ENCODE measurements at regions not wholly inside any gene's neighbourhood (a gene's known extent, or its start where the extent isn't known, plus 50 kb on each side); places are given as distances from the start of the nearest gene placed in this dataset.
"Not testable (repeated sequence)": the region's sequence is repeated elsewhere in the genome, so short reads cannot be mapped to it uniquely, and the experiment has no call there.

DNA sequence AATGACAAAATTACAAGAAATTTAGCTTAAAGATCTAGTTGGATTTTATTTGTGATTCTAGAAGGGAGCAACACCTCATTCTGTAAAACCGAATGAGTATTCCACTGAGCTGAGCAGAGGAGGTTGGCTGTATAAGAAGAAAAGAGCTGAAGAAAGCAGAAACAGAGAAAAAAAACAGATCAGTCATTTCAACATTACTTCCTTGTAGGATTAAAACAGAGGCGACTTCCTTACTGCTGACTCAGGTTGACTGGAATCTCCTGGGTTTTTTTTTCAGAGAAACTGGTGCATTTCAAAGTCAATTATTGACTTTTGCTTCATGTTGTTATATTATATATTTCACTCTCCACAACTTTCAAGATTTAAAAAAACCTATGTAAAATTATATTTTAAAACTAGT, 368.1 kb upstream of the UBE2E2 start:
- H3K4me3 ChIP-seq (ENCODE audit: low read depth, low read length), result no peak overlapping the region
- TF ChIP-seq, protein P1, sequence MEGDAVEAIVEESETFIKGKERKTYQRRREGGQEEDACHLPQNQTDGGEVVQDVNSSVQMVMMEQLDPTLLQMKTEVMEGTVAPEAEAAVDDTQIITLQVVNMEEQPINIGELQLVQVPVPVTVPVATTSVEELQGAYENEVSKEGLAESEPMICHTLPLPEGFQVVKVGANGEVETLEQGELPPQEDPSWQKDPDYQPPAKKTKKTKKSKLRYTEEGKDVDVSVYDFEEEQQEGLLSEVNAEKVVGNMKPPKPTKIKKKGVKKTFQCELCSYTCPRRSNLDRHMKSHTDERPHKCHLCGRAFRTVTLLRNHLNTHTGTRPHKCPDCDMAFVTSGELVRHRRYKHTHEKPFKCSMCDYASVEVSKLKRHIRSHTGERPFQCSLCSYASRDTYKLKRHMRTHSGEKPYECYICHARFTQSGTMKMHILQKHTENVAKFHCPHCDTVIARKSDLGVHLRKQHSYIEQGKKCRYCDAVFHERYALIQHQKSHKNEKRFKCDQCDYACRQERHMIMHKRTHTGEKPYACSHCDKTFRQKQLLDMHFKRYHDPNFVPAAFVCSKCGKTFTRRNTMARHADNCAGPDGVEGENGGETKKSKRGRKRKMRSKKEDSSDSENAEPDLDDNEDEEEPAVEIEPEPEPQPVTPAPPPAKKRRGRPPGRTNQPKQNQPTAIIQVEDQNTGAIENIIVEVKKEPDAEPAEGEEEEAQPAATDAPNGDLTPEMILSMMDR (IDR thresholded peaks at IDR 0.05; ENCODE audit: control insufficient read depth, extremely low read depth, insufficient read depth), result no peak
- DNase-seq (ENCODE audit: low read depth), result no peak

DNA sequence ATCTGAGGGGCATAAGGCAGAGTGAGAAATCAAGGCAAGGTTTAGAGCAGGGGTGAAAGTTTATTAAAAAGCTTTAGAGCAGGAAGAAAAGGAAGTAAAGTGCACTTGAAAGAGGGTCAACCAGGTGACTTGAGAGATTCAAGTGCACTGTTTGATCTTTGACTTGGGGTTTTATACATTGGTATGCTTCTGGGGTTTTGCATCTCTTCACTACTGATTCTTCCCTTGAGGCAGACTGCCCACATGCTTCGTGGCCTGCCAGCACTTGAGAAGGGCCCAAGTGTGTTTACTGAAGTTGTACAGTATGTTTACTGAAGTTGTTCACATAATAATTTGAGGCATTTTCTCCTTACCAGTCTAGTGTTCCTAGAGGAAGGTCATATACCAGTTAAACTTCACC, 367.0 kb upstream of the UBE2E2 start:
- TF ChIP-seq, protein P1 (IDR thresholded peaks at IDR 0.05; ENCODE audit: control insufficient read depth, extremely low read depth, insufficient read depth), result no peak
- H3K4me3 ChIP-seq (ENCODE audit: low read depth, low read length), result no peak overlapping the region
- no peak for DNase-seq (ENCODE audit: low read depth)

DNA sequence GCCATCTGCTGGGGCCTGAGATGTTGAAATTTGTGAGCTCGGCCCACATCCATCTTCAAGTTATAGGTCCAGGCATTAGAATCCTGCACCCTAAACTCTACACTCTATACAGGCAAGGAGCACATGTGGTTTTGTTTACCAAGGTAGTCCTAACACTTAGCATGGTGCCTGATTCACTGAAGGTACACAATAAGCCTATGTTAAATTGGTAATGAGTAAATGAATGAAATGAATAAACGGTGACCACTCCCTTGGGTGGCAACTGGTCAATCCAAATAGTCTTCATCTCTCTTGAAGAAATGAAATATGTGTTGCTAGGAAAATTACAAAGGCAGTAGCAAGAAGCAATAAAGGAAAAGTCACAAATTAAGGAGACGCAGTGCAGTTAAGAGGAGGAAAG, 359.3 kb upstream of the UBE2E2 start:
- no peak for DNase-seq (ENCODE audit: low read depth)
- TF ChIP-seq, protein P1 (IDR thresholded peaks at IDR 0.05; ENCODE audit: control insufficient read depth, extremely low read depth, insufficient read depth), result no peak
- no peak overlapping the region for H3K4me3 ChIP-seq (ENCODE audit: low read depth, low read length)

DNA sequence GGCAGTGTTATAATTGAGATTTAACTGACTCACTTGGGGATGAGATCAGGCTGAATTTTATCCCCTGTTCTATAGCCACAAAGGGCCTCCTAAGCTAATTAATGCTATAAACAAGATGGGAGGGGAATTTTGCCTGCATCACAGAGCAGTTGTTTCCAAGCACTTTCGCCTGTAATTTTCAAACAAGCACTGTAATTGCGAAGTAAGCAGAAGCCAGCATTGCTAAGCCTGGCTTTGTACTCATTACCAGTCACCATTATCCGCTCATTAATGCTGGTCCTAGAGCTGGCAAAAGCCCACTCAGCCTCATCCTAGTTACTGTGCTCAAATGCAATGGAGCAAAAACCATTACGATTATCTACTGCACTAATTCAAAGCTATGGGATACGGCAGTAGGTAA, 356.6 kb upstream of the UBE2E2 start:
- H3K4me3 ChIP-seq (ENCODE audit: low read depth, low read length), result no peak overlapping the region
- DNase-seq (ENCODE audit: low read depth), result no peak
- TF ChIP-seq, protein P1 (IDR thresholded peaks at IDR 0.05; ENCODE audit: control insufficient read depth, extremely low read depth, insufficient read depth), result no peak

DNA sequence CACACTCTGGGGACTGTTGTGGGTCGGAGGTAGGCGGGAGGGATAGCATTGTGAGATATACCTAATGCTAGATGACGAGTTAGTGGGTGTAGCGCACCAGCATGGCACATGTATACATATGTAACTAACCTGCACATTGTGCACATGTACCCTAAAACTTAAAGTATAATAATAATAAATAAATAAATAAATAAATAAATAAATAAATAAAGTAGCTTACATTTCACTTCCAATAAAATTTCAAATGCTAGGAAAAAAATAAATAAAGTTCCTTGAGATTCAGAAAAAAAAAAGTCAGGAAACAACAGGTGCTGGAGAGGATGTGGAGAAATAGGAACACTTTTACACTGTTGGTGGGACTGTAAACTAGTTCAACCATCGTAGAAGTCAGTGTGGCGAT, 353.5 kb upstream of the UBE2E2 start:
- H3K4me3 ChIP-seq (ENCODE audit: low read depth, low read length); DNase-seq (ENCODE audit: low read depth): not testable (repeated sequence)

DNA sequence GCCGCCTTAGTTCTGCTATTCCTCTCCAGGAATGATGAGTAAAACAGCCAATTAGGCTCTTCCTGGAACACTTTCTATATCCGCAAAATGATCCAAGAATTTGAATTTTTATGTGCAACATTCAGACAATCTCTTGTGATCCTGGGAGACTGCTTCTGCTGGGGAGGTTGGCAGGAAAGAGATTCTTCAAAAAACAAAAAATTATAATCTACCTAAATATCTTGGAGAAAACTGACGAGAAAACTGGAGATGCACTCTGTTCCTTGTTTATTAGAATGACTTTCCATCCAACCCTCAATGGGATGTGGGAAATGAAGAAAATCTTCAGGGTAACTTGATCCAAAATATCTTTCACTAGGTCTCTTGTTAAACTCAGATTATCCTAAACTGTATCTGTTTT, 346.3 kb upstream of the UBE2E2 start:
- DNase-seq (ENCODE audit: low read depth), result no peak
- H3K4me3 ChIP-seq (ENCODE audit: low read depth, low read length), result no peak overlapping the region
- TF ChIP-seq, protein P1 (IDR thresholded peaks at IDR 0.05; ENCODE audit: control insufficient read depth, extremely low read depth, insufficient read depth), result no peak

DNA sequence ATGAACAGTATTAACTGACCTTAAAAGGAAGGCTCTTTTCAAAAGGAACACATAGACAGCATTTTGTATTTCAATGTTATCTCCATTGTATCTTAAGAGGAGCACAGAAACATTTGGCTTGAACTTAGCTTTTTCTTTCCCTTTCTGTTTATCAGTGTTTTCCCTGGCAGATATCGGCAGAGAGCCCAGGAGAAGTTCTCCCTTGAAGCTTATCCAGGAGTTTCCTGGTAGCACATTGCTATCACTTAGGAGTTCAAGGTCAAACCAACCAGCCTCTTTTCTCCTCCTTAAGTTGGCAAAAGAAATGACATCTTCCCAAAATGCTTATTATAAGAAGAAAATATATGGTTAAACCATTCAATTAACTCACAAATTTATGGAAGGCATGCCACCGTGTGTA, 344.6 kb upstream of the UBE2E2 start:
- no peak for DNase-seq (ENCODE audit: low read depth)
- TF ChIP-seq, protein P1 (IDR thresholded peaks at IDR 0.05; ENCODE audit: control insufficient read depth, extremely low read depth, insufficient read depth), result no peak
- H3K4me3 ChIP-seq (ENCODE audit: low read depth, low read length), result no peak overlapping the region

DNA sequence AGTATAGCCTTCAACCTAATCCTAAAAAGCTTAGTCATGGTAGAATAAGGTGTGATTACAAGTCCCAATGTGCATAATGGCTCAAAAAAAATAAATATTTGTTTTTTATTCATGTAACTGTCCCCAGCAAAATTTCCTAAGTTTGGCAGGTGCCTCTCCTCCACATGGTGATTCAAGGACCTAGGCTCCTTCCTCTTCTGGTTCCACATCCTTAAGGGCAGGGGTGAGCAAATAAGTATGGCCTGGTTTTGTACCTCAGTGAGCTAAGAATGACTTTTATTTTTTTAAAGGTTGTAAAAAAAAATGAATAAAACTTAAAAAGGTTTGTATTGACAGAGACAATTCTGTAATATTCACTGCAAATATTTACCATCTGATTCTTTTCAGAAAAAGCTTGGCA, 343.5 kb upstream of the UBE2E2 start:
- no peak for DNase-seq (ENCODE audit: low read depth)
- TF ChIP-seq, protein P1 (IDR thresholded peaks at IDR 0.05; ENCODE audit: control insufficient read depth, extremely low read depth, insufficient read depth), result no peak
- H3K4me3 ChIP-seq (ENCODE audit: low read depth, low read length), result no peak overlapping the region

Measured in LNCaP clone FGC (cell line).